HG02870 (cell line): ENCODE measurements at regions not wholly inside any gene's neighbourhood (a gene's known extent, or its start where the extent isn't known, plus 50 kb on each side); places are given as distances from the start of the nearest gene placed in this dataset.
"Not testable (repeated sequence)": the region's sequence is repeated elsewhere in the genome, so short reads cannot be mapped to it uniquely, and the experiment has no call there.

Experiments used
- ATAC-seq: cut with Tn5 transposase; IDR thresholded peaks from one replicate; pipeline ENCODE4 v1.9.1; 2021; ENCODE audit warnings: mild to moderate bottlenecking, moderate library complexity; ENCODE audit not compliant: unreplicated experiment

GRCh38 chr7:124643311-124643811 is 122.2 kb downstream of the GPR37 start:
- no peak for ATAC-seq

GRCh38 chr7:124635416-124635815 is 130.2 kb downstream of the GPR37 start:
- no peak for ATAC-seq

GRCh38 chr7:124633740-124634139 is 131.9 kb downstream of the GPR37 start:
- ATAC-seq, result no peak

DNA sequence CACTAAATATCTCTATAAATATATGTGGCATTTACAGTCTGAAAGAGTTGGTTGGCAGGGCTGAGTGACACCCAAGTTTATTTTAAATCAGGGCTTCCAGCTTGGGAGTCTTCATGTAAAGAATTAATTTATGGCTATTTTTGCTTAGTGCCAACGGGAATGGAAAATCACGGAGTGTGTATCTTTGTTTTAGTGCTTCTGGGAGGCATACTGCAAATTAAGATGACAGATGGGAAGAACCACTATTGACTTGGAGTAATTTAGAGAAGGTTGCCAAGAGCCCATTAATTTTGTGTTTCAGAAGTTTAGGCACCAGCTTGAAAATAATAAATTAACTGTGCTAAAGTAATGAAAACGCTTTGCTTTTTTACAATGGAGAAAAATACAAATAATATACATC is 135.2 kb downstream of the GPR37 start:
- ATAC-seq, result no peak

- ATAC-seq, result no peak
Measured at GRCh38 chr7:124618871-124619270, 146.7 kb downstream of the GPR37 start.

- ATAC-seq, result not testable (repeated sequence)
Measured at GRCh38 chr7:124618051-124618450, 147.5 kb downstream of the GPR37 start.

DNA sequence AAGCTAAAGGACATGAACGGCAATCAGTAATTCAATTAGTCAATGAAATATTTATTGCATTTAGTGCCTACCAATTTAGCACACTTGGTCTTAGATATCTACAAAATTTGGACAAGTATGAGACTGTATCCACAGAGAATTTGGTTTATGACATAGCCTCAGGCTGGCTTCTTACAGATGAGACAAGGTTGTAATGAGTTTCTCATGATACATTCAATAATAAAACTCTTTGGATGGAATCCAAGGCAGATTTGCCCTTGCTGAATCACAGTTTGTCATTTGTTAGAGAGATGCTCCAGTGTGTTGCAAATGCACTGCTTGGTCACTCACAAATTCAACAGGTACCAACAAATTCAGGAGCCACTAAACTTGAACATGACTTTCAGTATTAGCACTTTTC is 162.5 kb downstream of the GPR37 start:
- no peak for ATAC-seq

- ATAC-seq, result no peak
Measured at GRCh38 chr7:124597509-124597908, 168.1 kb downstream of the GPR37 start.

GRCh38 chr7:124596881-124597280 is 168.7 kb downstream of the GPR37 start:
- no peak for ATAC-seq

DNA sequence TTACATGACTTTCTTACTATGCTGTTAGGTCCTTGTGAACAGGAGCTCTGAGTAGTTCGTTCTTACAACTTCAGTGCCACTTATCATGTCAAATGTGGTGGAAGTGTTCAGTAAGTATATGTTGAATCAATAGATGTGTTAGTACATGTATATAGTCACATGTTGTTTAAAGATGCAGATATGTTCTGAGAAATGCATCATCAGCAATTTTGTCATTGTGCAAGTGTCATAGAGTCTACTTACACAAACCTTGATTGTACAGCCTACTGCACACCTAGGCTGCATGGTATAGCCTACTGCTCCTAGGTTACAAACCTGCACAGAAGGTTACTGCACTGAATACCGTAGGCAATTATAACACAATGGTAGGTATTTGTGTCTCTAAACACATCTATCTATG is 174.8 kb downstream of the GPR37 start:
- no peak for ATAC-seq

- ATAC-seq, result no peak
Measured at GRCh38 chr7:124577256-124577655, 188.3 kb downstream of the GPR37 start.

DNA sequence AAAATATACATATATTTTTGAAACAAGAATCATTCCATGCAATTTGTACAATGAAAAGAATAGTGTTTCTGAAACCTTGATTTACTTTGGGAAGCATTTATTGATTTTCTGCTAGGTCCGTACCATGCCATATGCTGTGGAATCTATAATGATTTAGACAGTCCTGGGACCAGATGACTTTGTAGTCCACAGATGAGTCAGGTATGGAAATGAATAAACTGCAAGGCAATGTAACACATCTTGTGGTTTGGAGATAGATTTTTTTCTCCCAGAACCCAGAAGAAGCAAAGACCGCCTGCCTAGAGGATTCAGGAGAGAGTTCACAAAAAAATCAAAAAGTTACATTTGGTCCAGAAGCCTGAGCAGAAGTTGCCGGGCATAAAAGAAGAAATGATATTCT is 190.4 kb downstream of the GPR37 start:
- ATAC-seq, result no peak

- no peak for ATAC-seq
Measured at GRCh38 chr7:124570558-124570957, 195.0 kb downstream of the GPR37 start.

- no peak for ATAC-seq
Measured at GRCh38 chr7:124566583-124566982, 199.0 kb downstream of the GPR37 start.

DNA sequence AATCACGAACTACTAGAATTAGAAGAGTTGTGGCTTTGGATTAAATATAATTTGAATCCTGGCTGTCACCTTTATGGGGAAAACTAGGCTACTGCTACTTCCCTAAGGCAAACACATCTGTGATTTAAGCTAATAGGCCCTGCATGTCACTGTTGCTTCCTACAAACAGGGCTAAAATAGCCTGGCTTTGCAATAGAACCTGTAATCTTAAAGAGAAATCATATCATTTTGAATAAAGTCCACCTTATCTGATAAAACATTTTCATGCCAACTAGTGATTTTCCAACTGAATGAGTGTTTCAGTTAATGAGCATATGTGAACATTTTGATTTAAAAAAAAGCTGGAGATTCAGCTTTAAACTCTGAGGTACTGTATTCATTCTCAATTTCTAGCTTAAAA is 208.0 kb downstream of the GPR37 start:
- ATAC-seq, result no peak

DNA sequence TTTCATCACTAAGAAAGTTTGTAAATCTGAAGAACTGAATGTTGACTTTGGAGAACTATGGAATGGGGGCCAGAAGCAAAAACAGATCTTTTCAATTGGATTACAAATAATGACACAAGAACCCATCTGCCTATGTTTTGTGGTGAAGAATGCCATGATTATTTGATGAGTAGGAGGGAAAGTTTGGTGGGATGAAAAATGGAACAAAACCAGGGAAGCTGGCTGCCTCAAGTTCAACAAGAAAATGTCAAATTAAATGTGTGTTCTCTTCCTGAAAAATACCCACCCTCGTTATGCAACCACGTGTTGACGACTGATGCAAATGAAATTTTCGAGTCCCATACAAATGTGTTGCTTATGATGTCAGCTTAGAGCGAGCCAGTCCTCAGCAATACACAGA is 208.5 kb downstream of the GPR37 start:
- no peak for ATAC-seq

GRCh38 chr7:124553502-124553901 is 212.1 kb downstream of the GPR37 start:
- ATAC-seq, result no peak

- ATAC-seq, result no peak
Measured at GRCh38 chr7:124552217-124552616, 213.4 kb downstream of the GPR37 start.

DNA sequence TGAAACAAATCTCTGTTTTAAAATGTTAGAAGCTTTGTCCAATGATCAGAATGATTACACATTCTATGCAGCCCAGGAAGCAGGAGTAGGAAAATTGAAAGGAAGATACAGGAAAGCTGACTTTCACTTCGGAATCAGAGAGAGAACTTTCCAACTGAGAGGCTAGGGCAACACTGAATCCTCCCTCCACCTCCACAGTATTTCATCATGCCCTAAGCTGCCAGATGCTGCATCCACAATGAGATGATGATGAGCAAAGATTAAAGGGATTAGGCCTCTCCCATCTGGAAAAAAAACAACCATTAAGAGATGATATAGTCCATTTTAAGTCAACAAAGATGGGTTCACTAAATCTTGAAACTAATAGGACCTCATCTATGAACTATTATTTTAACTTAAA is 215.6 kb downstream of the GPR37 start:
- no peak for ATAC-seq

DNA sequence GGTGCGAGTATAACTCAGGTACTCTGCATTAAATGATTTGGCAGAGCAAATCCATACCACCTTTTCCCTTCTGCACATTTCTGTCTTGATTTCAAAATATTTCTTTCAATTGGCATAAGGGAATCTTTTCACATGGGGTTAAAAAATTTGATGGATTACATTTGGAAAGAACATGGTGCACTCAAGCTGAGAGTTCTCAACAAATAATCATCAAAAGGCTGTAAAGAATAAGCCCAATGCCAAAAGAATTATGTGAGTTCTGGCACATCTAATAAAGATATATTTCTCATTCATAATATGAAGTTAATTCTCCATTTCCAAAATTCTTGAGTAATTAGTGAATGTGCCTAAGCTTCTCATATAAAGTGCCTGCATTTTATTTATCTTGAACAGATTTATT is 223.1 kb downstream of the GPR37 start:
- ATAC-seq, result no peak

DNA sequence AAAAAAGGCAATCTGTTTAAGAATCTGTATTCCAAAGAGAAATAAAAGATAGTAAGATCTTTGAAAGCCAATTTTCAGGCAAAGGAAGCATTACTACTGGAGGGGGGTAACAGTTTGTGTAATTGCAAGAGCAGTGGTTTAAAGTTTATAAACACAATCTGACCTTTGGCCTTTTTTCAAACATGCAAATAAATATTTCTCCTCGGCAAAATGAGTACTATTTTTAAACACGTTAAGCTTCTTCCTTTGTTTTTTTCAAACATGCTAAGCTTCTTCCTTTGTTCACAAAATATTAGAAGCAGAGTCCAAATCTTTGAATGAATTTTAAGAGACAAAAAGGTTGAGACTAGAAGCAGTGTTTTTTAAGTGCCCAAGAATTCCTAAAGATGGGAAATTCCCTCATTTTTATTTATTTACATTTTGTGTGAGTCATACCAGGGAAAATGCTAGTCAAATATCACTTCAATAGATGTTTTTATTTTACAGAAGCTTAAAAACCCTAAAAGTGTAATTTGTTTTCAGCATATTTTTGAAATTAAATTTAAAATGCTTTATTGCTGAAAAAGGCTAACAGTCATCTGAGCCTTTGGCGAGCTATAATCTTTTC is 229.3 kb downstream of the GPR37 start:
- no peak for ATAC-seq

GRCh38 chr7:124532166-124532565 is 233.4 kb downstream of the GPR37 start:
- no peak for ATAC-seq

GRCh38 chr7:124516911-124517310 is 248.7 kb downstream of the GPR37 start:
- ATAC-seq, result no peak
